ENCODE measurements at regions not wholly inside any gene's neighbourhood (a gene's known extent, or its start where the extent isn't known, plus 50 kb on each side); places are given as distances from the start of the nearest gene placed in this dataset.

GRCh38 chr15:97684249-97684648, 276.3 kb upstream of the ARRDC4 start:
- intact Hi-C loops (cut with DNase I) = no loop called here
- ATAC-seq = no peak
- no peak for DNase-seq (ENCODE audit: missing footprints)

DNA sequence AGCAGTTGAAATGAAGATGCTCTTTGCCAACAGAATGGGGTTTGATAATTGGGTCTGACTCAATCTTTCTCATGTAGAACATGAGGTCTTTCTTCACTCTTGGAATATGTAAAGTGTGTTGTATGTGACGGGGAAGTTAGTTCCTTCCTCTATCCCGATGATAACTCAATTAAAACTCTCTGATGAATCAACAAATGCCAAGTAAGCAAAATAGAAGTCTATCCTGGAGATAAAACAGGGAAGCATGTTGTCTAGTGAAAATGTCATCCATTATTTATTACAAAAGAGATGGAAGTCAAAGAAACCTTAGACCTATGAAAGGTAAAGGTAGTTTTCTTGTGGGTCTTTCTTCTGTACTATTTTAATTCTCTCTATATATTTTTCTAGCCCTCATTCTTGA, 274.2 kb upstream of the ARRDC4 start:
- DNase-seq (ENCODE audit: missing footprints) = no peak
- ATAC-seq = no peak
- intact Hi-C loops (cut with DNase I) = no loop called here

DNA sequence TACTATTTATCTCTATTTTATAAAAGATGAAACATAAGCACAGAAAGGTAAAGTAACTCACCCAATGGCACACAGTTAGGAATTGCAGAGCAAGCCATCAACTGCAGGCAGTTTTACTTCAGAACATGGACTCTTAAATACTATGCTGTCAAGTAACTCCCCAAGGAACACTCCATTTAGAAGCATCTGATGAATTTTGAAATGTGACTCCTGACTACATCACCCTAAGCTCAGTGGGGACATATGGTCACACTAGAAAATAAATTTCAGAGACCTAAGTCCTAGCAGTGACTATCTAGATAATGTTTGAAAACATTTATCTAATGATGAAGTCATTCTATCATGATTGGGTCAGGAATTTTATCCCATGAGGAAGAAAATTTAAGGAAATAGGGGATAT, 272.8 kb upstream of the ARRDC4 start:
- ATAC-seq (no peak), DNase-seq (ENCODE audit: missing footprints) (no peak)
- intact Hi-C loops (cut with DNase I) = no loop called here

- intact Hi-C loops (cut with DNase I) = no loop called here
- no peak for DNase-seq (ENCODE audit: missing footprints)
- ATAC-seq = no peak
These were observed 272.3 kb upstream of the ARRDC4 start for GRCh38 chr15:97688177-97688576.

GRCh38 chr15:97688886-97689285, 271.6 kb upstream of the ARRDC4 start:
- intact Hi-C loops (cut with DNase I) = no loop called here
- DNase-seq (ENCODE audit: missing footprints) = no peak
- no peak for ATAC-seq

- intact Hi-C loops (cut with DNase I) = loop anchor here (5.0 kb wide), 1 partner anchor 169 kb away; no protein-coding TSS in a partner anchor
- ATAC-seq = no peak
- DNase-seq (ENCODE audit: missing footprints) = no peak
These were observed 269.4 kb upstream of the ARRDC4 start for GRCh38 chr15:97691078-97691477.

DNA sequence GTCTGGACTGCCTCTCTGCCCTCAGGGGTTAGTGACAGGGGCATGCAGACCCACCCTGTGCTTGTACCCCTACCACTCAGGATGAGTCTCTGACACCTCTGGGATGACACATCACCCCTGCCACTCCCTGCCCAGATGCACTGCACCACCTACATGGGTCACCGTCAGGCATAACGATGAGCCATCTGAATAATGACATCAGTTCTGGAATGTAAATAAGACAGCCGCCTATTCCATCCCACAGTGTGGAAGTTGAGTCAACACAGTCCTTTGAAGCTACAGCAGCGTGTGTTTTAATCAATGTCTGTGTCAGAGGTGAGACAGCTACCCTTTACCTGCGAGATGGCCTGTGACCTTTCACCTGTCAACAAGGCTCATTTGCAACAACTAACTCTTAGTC, 268.7 kb upstream of the ARRDC4 start:
- no peak for DNase-seq (ENCODE audit: missing footprints)
- intact Hi-C loops (cut with DNase I) = loop anchor here (5.0 kb wide), 1 partner anchor 169 kb away; no protein-coding TSS in a partner anchor
- ATAC-seq = no peak

GRCh38 chr15:97692301-97693015, 268.0 kb upstream of the ARRDC4 start:
- intact Hi-C loops (cut with DNase I) = loop anchor here (5.0 kb wide), 1 partner anchor 170 kb away; no protein-coding TSS in a partner anchor
- no peak for DNase-seq (ENCODE audit: missing footprints)
- peak; percentile 95 for ATAC-seq

DNA sequence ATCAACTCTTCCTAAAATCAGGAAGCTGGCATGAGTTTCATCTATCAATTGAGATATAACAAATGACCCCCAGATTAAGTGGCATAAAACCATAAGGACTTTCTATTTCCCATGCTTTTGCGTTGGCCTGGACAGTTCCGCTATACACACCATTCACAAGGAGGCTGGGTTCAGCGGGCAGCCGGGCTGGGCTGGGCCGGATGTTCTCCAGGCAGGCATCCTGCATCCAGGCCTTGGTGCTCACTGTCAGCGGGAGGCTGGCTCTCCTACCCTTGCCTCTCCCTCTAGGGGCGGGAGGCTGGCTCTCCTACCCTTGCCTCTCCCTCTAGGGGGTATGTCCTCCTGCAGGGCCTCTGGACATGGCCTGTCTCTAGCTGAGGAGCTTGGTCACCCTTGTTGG, 266.0 kb upstream of the ARRDC4 start:
- DNase-seq (ENCODE audit: missing footprints) = no peak
- no peak for ATAC-seq
- intact Hi-C loops (cut with DNase I) = loop anchor here (5.0 kb wide), 1 partner anchor 172 kb away; no protein-coding TSS in a partner anchor

- ATAC-seq = no peak
These were observed 257.1 kb upstream of the ARRDC4 start for GRCh38 chr15:97703400-97703799.

DNA sequence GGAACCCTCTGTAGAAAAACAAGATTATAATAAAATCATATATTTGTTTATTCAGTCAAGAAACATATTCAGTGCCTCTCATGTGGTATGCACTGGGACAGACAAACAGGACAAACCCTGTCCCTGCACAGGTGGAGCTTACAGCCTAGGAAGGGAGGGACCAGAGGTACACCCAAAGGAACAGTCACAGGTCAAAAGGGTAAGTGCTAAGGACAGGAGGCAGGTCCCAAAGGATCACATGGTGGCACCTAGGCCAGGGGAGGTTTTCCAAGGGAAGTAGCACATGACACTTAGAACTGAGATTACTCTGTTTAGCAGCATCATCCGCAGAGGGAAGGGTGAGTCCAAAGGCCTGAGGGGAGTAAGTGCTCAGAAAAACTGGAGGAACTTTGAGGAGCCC, 254.4 kb upstream of the ARRDC4 start:
- DNase-seq (ENCODE audit: missing footprints) (no peak), ATAC-seq (no peak)
- intact Hi-C loops (cut with DNase I) = no loop called here

More at GRCh38 chr15:97703400-97703799, 257.1 kb upstream of the ARRDC4 start:
- intact Hi-C loops (cut with DNase I) = no loop called here
- no peak for DNase-seq (ENCODE audit: missing footprints)

- no peak for ATAC-seq
These were observed 252.3 kb upstream of the ARRDC4 start for GRCh38 chr15:97708252-97708651.

GRCh38 chr15:97712530-97712929, 248.0 kb upstream of the ARRDC4 start:
- ATAC-seq (no peak), DNase-seq (ENCODE audit: missing footprints) (no peak)
- intact Hi-C loops (cut with DNase I) = no loop called here

More at GRCh38 chr15:97708252-97708651, 252.3 kb upstream of the ARRDC4 start:
- intact Hi-C loops (cut with DNase I) = no loop called here
- DNase-seq (ENCODE audit: missing footprints) = no peak

DNA sequence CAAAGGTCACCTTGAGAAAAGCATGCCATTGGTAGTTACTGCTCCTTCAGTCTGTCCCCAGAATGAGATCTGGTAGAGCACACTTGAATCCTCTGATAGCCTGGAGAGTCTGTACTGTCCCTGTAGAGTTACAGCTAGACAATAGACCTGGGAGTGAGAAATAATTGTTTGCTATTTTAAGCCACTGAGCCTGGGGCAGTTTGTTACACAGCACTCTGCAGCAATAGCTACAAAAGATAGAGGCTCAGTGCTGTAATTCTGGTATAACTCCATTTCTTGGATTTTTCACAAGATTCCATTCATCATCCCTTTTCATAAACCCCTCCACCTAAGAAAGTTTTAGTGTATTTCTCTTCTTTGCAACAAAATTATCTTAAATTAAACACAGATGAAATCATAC, 242.7 kb upstream of the ARRDC4 start:
- intact Hi-C loops (cut with DNase I) = no loop called here
- no peak for DNase-seq (ENCODE audit: missing footprints)
- no peak for ATAC-seq

GRCh38 chr15:97718509-97718908, 242.0 kb upstream of the ARRDC4 start:
- intact Hi-C loops (cut with DNase I) = no loop called here
- ATAC-seq (no peak), DNase-seq (ENCODE audit: missing footprints) (no peak)

DNA sequence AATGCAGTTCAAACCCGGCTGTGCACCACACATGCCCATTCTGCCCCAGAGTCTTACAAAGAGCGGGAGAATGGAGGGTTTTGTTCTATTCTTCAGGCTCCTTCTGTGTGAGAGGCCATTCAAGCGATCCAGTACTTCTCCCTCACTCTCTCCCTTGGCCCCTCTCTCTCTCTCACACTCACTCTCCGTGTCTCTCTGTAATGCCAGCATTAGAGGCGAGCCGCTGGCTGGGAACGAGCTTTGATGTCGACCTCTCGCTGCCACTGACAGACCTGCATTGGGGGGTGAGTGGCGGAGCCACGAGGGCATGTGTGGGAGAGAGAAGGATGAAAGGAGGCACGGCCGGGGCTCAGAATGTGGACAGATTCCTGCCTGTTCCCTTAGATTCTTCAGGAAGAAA, 231.7 kb upstream of the ARRDC4 start:
- DNase-seq (ENCODE audit: missing footprints) = no peak
- peak; percentile 77 for ATAC-seq
- intact Hi-C loops (cut with DNase I) = no loop called here

DNA sequence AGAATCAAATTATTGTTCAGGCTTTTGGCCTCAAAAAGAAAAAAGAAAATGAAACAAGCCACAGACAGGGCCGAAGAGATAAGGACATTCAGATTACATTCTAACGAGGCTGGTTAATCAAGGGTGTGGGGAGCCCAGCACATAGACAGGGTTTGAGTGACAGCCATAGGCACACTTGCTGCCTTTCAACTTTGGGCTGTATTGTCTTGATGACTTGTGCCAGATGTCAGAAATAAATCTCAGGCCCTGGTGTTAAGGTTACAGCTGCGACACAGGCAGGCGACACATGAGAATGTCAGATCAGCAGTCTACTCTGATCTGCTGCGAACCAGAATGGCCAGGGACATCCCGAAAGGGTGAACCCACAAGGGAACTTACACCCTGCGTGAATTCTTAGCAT, 231.2 kb upstream of the ARRDC4 start:
- intact Hi-C loops (cut with DNase I) = no loop called here
- DNase-seq (ENCODE audit: missing footprints) (no peak), ATAC-seq (peak; percentile 52)

- no peak for DNase-seq (ENCODE audit: missing footprints)
- ATAC-seq = no peak
- intact Hi-C loops (cut with DNase I) = no loop called here
These were observed 230.2 kb upstream of the ARRDC4 start for GRCh38 chr15:97730315-97730714.

GRCh38 chr15:97731859-97732258, 228.6 kb upstream of the ARRDC4 start:
- intact Hi-C loops (cut with DNase I) = no loop called here
- no peak for DNase-seq (ENCODE audit: missing footprints)
- ATAC-seq = no peak

GRCh38 chr15:97733373-97733772, 227.1 kb upstream of the ARRDC4 start:
- intact Hi-C loops (cut with DNase I) = no loop called here
- no peak for DNase-seq (ENCODE audit: missing footprints)

GRCh38 chr15:97736748-97737147, 223.8 kb upstream of the ARRDC4 start:
- ATAC-seq (no peak), DNase-seq (ENCODE audit: missing footprints) (no peak)
- intact Hi-C loops (cut with DNase I) = no loop called here

More at GRCh38 chr15:97733373-97733772, 227.1 kb upstream of the ARRDC4 start:
- no peak for ATAC-seq
